Kidney (tissue), 13 donors: ENCODE measurements at regions not wholly inside any gene's neighbourhood (a gene's known extent, or its start where the extent isn't known, plus 50 kb on each side); places are given as distances from the start of the nearest gene placed in this dataset.

Experiments used
- DNase-seq, 5 donors: peaks; one replicate each; pipeline ENCODE4 v3.0.0-alpha.2; 2013 to 2020
- FAIRE-seq: peaks from 2 replicates; lab custom pipeline; 2012; peaks lifted over from hg19 to GRCh38; lab: Jason Lieb, UNC
- H3K27ac ChIP-seq, 2 donors: one replicate each; pipeline ENCODE4 v1.7.0; 2013; ENCODE audit warnings: low read depth in 2 of 2, low read length in 2 of 2, inconsistent platforms in 1 of 2
- H3K27me3 ChIP-seq: one replicate; pipeline ENCODE4 v1.7.1; 2013; ENCODE audit warnings: low read length, inconsistent platforms; ENCODE audit not compliant: control insufficient read depth, insufficient read depth
- H3K36me3 ChIP-seq, 3 donors: one replicate each; pipeline versions ENCODE4 v1.7.0 to v1.7.1; 2013; ENCODE audit warnings: low read length in 3 of 3, control low read depth in 1 of 3, inconsistent platforms in 1 of 3; ENCODE audit not compliant: insufficient read depth in 3 of 3, control insufficient read depth in 2 of 3
- H3K4me1 ChIP-seq, 3 donors: one replicate each; pipeline versions ENCODE4 v1.7.0 to v1.7.1; 2013; ENCODE audit warnings: low read length in 3 of 3, inconsistent platforms in 1 of 3, low read depth in 1 of 3; ENCODE audit not compliant: control insufficient read depth in 2 of 3, insufficient read depth in 2 of 3
- H3K4me3 ChIP-seq, 3 donors: one replicate each; pipeline versions ENCODE4 v1.7.0 to v1.8.1; 2013; ENCODE audit warnings: low read length in 3 of 3, control low read depth in 1 of 3, inconsistent platforms in 1 of 3
- H3K9ac ChIP-seq, 3 donors: one replicate each; pipeline versions ENCODE4 v1.7.0 to v1.7.1; 2013; ENCODE audit warnings: low read length in 3 of 3, control low read depth in 1 of 3, inconsistent platforms in 1 of 3
- H3K9me3 ChIP-seq, 3 donors: one replicate each; pipeline versions ENCODE4 v1.7.0 to v1.7.1; 2013; ENCODE audit warnings: low read length in 3 of 3, control low read depth in 1 of 3, inconsistent platforms in 1 of 3; ENCODE audit not compliant: control insufficient read depth in 2 of 3, insufficient read depth in 1 of 3
- CTCF ChIP-seq: IDR thresholded peaks from 3 replicates; pipeline ENCODE4 v1.5.1; 2012; ENCODE audit warnings: mild to moderate bottlenecking, moderate library complexity, borderline replicate concordance; ENCODE audit not compliant: insufficient read depth; ENCODE audit errors: extremely low read depth
- intact Hi-C: fragments of 100-400 bp; cut with DNase I; formaldehyde crosslinking; loops from one replicate; pipeline ENCODE4 v1.11.1; 2022
- donor health status: control.
- donor health status: control.
- donor health status: control.
- donor health status: control.
- donor health status: control.
- donor health status: DM: yes; HTN: yes; CAD: no.
- donor health status: Normal renal cell carcinoma (clear cell type).

GRCh38 chr16:55076053-55076452, 145.4 kb downstream of the IRX5 start:
- Histone ChIP-seq H3K36me3 (no peaks in the 10 kb centered on the region), H3K9ac (no peak overlapping the region), H3K27ac (no peak overlapping the region), H3K27me3 (no peaks in the 10 kb centered on the region), H3K4me1 (no peaks in the 10 kb centered on the region), H3K4me3 (no peak overlapping the region), H3K9me3 (peaks cover 0 to 5% (median 0%) of the 10 kb centered on the region in 3 donors)
- no peak for DNase-seq
- no peak for TF ChIP-seq CTCF
- no peak for FAIRE-seq
- intact Hi-C loops = no loop called here

GRCh38 chr16:55077266-55077665, 146.6 kb downstream of the IRX5 start:
- Histone ChIP-seq H3K4me1 (no peaks in the 10 kb centered on the region), H3K36me3 (no peaks in the 10 kb centered on the region), H3K27me3 (no peaks in the 10 kb centered on the region), H3K27ac (no peak overlapping the region), H3K4me3 (no peak overlapping the region), H3K9ac (no peak overlapping the region), H3K9me3 (peaks cover 0 to 5% (median 0%) of the 10 kb centered on the region in 3 donors)
- FAIRE-seq = no peak
- DNase-seq = no peak
- intact Hi-C loops = no loop called here
- TF ChIP-seq CTCF = no peak

GRCh38 chr16:55078153-55078552, 147.5 kb downstream of the IRX5 start:
- Histone ChIP-seq H3K9ac (no peak overlapping the region), H3K9me3 (no peaks in the 10 kb centered on the region), H3K27me3 (no peaks in the 10 kb centered on the region), H3K4me3 (no peak overlapping the region), H3K36me3 (no peaks in the 10 kb centered on the region), H3K27ac (no peak overlapping the region), H3K4me1 (no peaks in the 10 kb centered on the region)
- TF ChIP-seq CTCF = no peak
- DNase-seq = no peak
- intact Hi-C loops = no loop called here
- FAIRE-seq = no peak
